CD14-positive monocyte (primary cell): ENCODE measurements at regions not wholly inside any gene's neighbourhood (a gene's known extent, or its start where the extent isn't known, plus 50 kb on each side); places are given as distances from the start of the nearest gene placed in this dataset.

Experiments used
- DNase-seq, 3 donors: peaks; one replicate each; pipeline ENCODE4 v3.0.0-alpha.2; 2011 to 2022
- H2AFZ ChIP-seq: 2 replicates; pipeline ENCODE4 v1.6.0; 2012; ENCODE audit warnings: mild to moderate bottlenecking, low read depth, low read length, inconsistent platforms; ENCODE audit not compliant: insufficient read depth, poor library complexity, severe bottlenecking
- H3K27ac ChIP-seq, 2 donors: 1 replicate in 1 of 2; 2 replicates in 1 of 2; pipeline ENCODE4 v1.5.1; 2012 to 2013; ENCODE audit warnings: low read length in 2 of 2, control low read depth in 1 of 2, inconsistent platforms in 1 of 2, low read depth in 1 of 2, mild to moderate bottlenecking in 1 of 2
- H3K27me3 ChIP-seq, 2 donors: one replicate each; pipeline versions ENCODE4 v1.6.0 to v1.6.1; 2011 to 2013; ENCODE audit warnings: low read length in 2 of 2; ENCODE audit not compliant: control insufficient read depth in 2 of 2, insufficient read depth in 2 of 2
- H3K36me3 ChIP-seq, 2 donors: replicated peaks in 1 of 2; 1 replicate in 1 of 2; 2 replicates in 1 of 2; pipeline versions ENCODE4 v1.5.1 to v1.6.1; 2012 to 2013; ENCODE audit warnings: low read length in 2 of 2, control low read depth in 1 of 2, inconsistent platforms in 1 of 2, mild to moderate bottlenecking in 1 of 2; ENCODE audit not compliant: insufficient read depth in 2 of 2, control insufficient read depth in 1 of 2
- H3K4me1 ChIP-seq, 2 donors: 1 replicate in 1 of 2; 2 replicates in 1 of 2; pipeline versions ENCODE4 v1.5.1 to v1.6.1; 2012 to 2013; ENCODE audit warnings: low read length in 2 of 2, control low read depth in 1 of 2, inconsistent platforms in 1 of 2, mild to moderate bottlenecking in 1 of 2, moderate library complexity in 1 of 2; ENCODE audit not compliant: insufficient read depth in 2 of 2, control insufficient read depth in 1 of 2
- H3K4me2 ChIP-seq: replicated peaks from 2 replicates; pipeline ENCODE3; 2012; ENCODE audit warnings: low read length, moderate library complexity, mild to moderate bottlenecking; ENCODE audit not compliant: poor library complexity, severe bottlenecking; ENCODE audit errors: extremely low read depth
- H3K4me3 ChIP-seq, 3 experiments: fragments of 200-600 bp in 1 of 3; sonication (generic) in 1 of 3; replicated peaks in 1 of 3; 1 replicate in 2 of 3; 2 replicates in 1 of 3; pipeline ENCODE4 v1.5.1; 2011 to 2013; ENCODE audit warnings: low read length in 3 of 3, mild to moderate bottlenecking in 3 of 3, control low read depth in 2 of 3, low read depth in 2 of 3, inconsistent platforms in 1 of 3, moderate library complexity in 1 of 3
- H3K79me2 ChIP-seq: 2 replicates; pipeline ENCODE4 v1.6.0; 2012; ENCODE audit warnings: mild to moderate bottlenecking, control low read depth, inconsistent platforms, low read length, moderate library complexity; ENCODE audit not compliant: insufficient read depth
- H3K9ac ChIP-seq: 2 replicates; pipeline ENCODE4 v1.6.0; 2017; ENCODE audit warnings: low read length, mild to moderate bottlenecking; ENCODE audit not compliant: insufficient read depth, poor library complexity, severe bottlenecking
- H3K9me3 ChIP-seq, 2 donors: replicated peaks in 1 of 2; 1 replicate in 1 of 2; 2 replicates in 1 of 2; pipeline versions ENCODE4 v1.5.1 to v1.6.1; 2012 to 2013; ENCODE audit warnings: low read length in 2 of 2, control low read depth in 1 of 2; ENCODE audit not compliant: control insufficient read depth in 1 of 2, insufficient read depth in 1 of 2
- H4K20me1 ChIP-seq: 2 replicates; pipeline ENCODE4 v1.6.0; 2012; ENCODE audit warnings: mild to moderate bottlenecking, low read length, control low read depth, moderate library complexity; ENCODE audit not compliant: insufficient read depth
- H3K27ac Mint-ChIP-seq, 7 donors: one replicate each; pipeline ENCODE4 v1.8.0; 2020; ENCODE audit warnings: mild to moderate bottlenecking in 7 of 7, mixed read lengths in 7 of 7, moderate library complexity in 6 of 7, inconsistent platforms in 2 of 7
- H3K27me3 Mint-ChIP-seq, 3 donors: one replicate each; pipeline ENCODE4 v1.8.0; 2021 to 2022; ENCODE audit warnings: low read depth in 3 of 3, mild to moderate bottlenecking in 3 of 3, mixed read lengths in 3 of 3, moderate library complexity in 3 of 3, inconsistent platforms in 1 of 3
- H3K36me3 Mint-ChIP-seq, 2 donors: one replicate each; pipeline ENCODE4 v1.8.0; 2020; ENCODE audit warnings: mixed read lengths in 2 of 2, inconsistent platforms in 1 of 2, mild to moderate bottlenecking in 1 of 2
- H3K4me1 Mint-ChIP-seq: one replicate; pipeline ENCODE4 v1.8.0; 2020; ENCODE audit warnings: mild to moderate bottlenecking, mixed read lengths
- H3K4me3 Mint-ChIP-seq, 2 donors: one replicate each; pipeline ENCODE4 v1.8.0; 2020; ENCODE audit warnings: mild to moderate bottlenecking in 2 of 2, mixed read lengths in 2 of 2, moderate library complexity in 1 of 2
- H3K9me3 Mint-ChIP-seq, 7 donors: one replicate each; pipeline ENCODE4 v1.8.0; 2020 to 2022; ENCODE audit warnings: mixed read lengths in 7 of 7, mild to moderate bottlenecking in 6 of 7, moderate library complexity in 6 of 7, inconsistent platforms in 2 of 7
- WGBS: methylation state at CpG from one replicate; pipeline ENCODE4 v1.1.5; 2013; ENCODE audit warnings: missing lambda C conversion rate; ENCODE audit not compliant: insufficient coverage; 5-methylcytosine and 5-hydroxymethylcytosine counted together
- intact Hi-C, 2 donors: fragments of 100-400 bp; cut with micrococcal nuclease; formaldehyde crosslinking; loops; one replicate each; pipeline versions ENCODE4 v1.15.0 to v1.15.1; 2023
- TF ChIP-seq, protein P1 (sequence below): fragments of 200-600 bp; IDR thresholded peaks from one replicate; pipeline ENCODE4 v1.8.0; 2022; ENCODE audit warnings: antibody characterized with exemption, mild to moderate bottlenecking

DNA sequence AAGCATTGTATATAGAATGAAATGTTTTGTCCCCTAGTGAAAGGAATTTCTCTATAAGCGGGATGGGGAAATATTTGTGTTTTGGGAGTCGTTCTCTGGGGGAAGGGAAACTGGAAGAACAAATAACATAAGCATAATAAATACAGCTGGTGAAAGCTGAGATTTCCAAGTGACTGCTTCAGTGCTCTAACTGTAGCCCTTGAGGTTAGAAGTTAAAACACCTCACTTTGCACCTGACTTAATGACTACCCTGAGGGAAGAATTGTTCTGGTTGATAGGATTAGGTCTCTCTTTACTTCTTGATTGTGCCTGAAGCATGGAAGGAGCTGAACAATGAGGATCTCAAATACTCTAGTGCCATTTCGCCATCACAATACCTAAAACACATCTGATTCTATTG lies 307.4 kb downstream of the MAN2A1 start:
- Mint-ChIP-seq H3K4me3 (no peak overlapping the region), H3K36me3 (no peaks in the 10 kb centered on the region), H3K27ac (no peak overlapping the region), H3K4me1 (peaks cover 22% of the 10 kb centered on the region), H3K9me3 (peaks cover 0 to 3% (median 2%) of the 10 kb centered on the region in 7 donors), H3K27me3 (peaks cover 0 to 4% (median 2%) of the 10 kb centered on the region in 3 donors)
- H2AFZ ChIP-seq, result no peak overlapping the region
- TF ChIP-seq, protein P1, sequence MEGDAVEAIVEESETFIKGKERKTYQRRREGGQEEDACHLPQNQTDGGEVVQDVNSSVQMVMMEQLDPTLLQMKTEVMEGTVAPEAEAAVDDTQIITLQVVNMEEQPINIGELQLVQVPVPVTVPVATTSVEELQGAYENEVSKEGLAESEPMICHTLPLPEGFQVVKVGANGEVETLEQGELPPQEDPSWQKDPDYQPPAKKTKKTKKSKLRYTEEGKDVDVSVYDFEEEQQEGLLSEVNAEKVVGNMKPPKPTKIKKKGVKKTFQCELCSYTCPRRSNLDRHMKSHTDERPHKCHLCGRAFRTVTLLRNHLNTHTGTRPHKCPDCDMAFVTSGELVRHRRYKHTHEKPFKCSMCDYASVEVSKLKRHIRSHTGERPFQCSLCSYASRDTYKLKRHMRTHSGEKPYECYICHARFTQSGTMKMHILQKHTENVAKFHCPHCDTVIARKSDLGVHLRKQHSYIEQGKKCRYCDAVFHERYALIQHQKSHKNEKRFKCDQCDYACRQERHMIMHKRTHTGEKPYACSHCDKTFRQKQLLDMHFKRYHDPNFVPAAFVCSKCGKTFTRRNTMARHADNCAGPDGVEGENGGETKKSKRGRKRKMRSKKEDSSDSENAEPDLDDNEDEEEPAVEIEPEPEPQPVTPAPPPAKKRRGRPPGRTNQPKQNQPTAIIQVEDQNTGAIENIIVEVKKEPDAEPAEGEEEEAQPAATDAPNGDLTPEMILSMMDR, result no peak
- H3K4me1 ChIP-seq, result peaks cover 14 to 15% of the 10 kb centered on the region in 2 donors
- no peaks in the 10 kb centered on the region for H3K36me3 ChIP-seq
- no peak overlapping the region for H3K4me3 ChIP-seq
- DNase-seq, result no peak
- H3K79me2 ChIP-seq, result no peaks in the 10 kb centered on the region
- H3K4me2 ChIP-seq, result no peak overlapping the region
- WGBS, result no CpG with 5 or more reads among the region's 3 CpGs
- no peak overlapping the region for H3K27ac ChIP-seq
- no peaks in the 10 kb centered on the region for H3K9me3 ChIP-seq
- H3K27me3 ChIP-seq, result no peaks in the 10 kb centered on the region
- intact Hi-C loops, result no loop called here
- H3K9ac ChIP-seq, result no peak overlapping the region
- no peaks in the 10 kb centered on the region for H4K20me1 ChIP-seq

DNA sequence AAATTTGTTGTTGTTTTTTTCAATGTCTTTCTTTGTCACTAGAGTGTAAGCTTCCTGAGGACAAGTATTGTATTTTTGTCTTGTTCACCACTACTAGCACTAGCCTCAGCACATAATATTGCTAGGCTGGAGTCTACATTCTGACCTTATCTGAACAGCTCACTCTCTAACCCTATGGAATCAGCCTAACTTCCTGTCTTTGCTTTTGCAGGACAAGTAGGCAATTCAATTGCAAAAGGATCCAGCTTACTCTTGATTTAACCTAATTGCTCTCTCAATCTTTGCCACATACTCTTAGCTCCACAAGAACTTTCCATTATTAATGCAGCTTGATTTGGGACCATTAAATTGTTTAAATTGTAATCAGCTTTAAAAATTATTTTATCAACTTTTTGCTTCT lies 308.5 kb downstream of the MAN2A1 start:
- Histone ChIP-seq H3K4me3 (no peak overlapping the region), H3K9ac (no peak overlapping the region), H3K79me2 (no peaks in the 10 kb centered on the region), H3K27ac (no peak overlapping the region), H4K20me1 (no peaks in the 10 kb centered on the region), H2AFZ (no peak overlapping the region), H3K4me1 (peaks cover 14 to 15% of the 10 kb centered on the region in 2 donors), H3K36me3 (no peaks in the 10 kb centered on the region), H3K9me3 (no peaks in the 10 kb centered on the region), H3K4me2 (no peak overlapping the region), H3K27me3 (no peaks in the 10 kb centered on the region)
- peaks cover 22% of the 10 kb centered on the region for H3K4me1 Mint-ChIP-seq
- TF ChIP-seq, protein P1, result no peak
- no peak overlapping the region for H3K27ac Mint-ChIP-seq
- DNase-seq, result no peak
- intact Hi-C loops, result no loop called here
- H3K4me3 Mint-ChIP-seq, result no peak overlapping the region
- H3K36me3 Mint-ChIP-seq, result no peaks in the 10 kb centered on the region
- H3K9me3 Mint-ChIP-seq, result peaks cover 0 to 3% (median 2%) of the 10 kb centered on the region in 7 donors
- peaks cover 0 to 4% (median 2%) of the 10 kb centered on the region in 3 donors for H3K27me3 Mint-ChIP-seq
